ENCODE measurements at regions not wholly inside any gene's neighbourhood (a gene's known extent, or its start where the extent isn't known, plus 50 kb on each side); places are given as distances from the start of the nearest gene placed in this dataset.

GRCh38 chr6:146896960-146897701 is 298.4 kb downstream of the ADGB start:
- TF ChIP-seq CTCF (IDR thresholded peaks at IDR 0.05; ENCODE audit: poor library complexity): no peak
- no peak for TF ChIP-seq EZH2 (IDR thresholded peaks at IDR 0.05; ENCODE audit: borderline replicate concordance)

All from hepatocyte (in vitro differentiated cells).